Cardiac muscle cell (in vitro differentiated cells and primary cell): ENCODE measurements at regions not wholly inside any gene's neighbourhood (a gene's known extent, or its start where the extent isn't known, plus 50 kb on each side); places are given as distances from the start of the nearest gene placed in this dataset.

Experiments used
- DNase-seq, 2 donors: peaks; one replicate each; pipeline versions ENCODE4 v3.0.0 to v3.0.0-alpha.2; 2010 to 2017; ENCODE audit warnings: low read depth in 1 of 2, low spot score in 1 of 2
- H3K27ac ChIP-seq: fragments of 200-600 bp; sonication (generic); 2 replicates; pipeline ENCODE4 v1.5.1; 2016
- H3K27me3 ChIP-seq: fragments of 200-600 bp; sonication (generic); 2 replicates; pipeline ENCODE4 v1.6.0; 2016; ENCODE audit warnings: control low read depth
- H3K36me3 ChIP-seq: fragments of 200-600 bp; sonication (generic); 2 replicates; pipeline ENCODE4 v1.5.1; 2016; ENCODE audit warnings: control low read depth
- H3K4me1 ChIP-seq: fragments of 200-600 bp; sonication (generic); 2 replicates; pipeline ENCODE4 v1.8.1; 2017; ENCODE audit warnings: low read depth, mild to moderate bottlenecking, mixed run types
- H3K4me3 ChIP-seq: fragments of 200-600 bp; sonication (generic); 2 replicates; pipeline ENCODE4 v1.5.1; 2016; ENCODE audit warnings: mild to moderate bottlenecking
- H3K9me3 ChIP-seq: fragments of 200-600 bp; sonication (generic); 2 replicates; pipeline ENCODE4 v1.5.1; 2017; ENCODE audit warnings: low read depth, mild to moderate bottlenecking, control low read depth
- CTCF ChIP-seq: IDR thresholded peaks from 2 replicates; pipeline ENCODE4 v1.5.1; 2012; ENCODE audit warnings: low read depth, mild to moderate bottlenecking, low read length

GRCh38 chr12:19044891-19045290 lies 84.6 kb upstream of the PLEKHA5 start:
- no peak for TF ChIP-seq CTCF
- Histone ChIP-seq H3K4me3 (no peak overlapping the region), H3K9me3 (no peaks in the 10 kb centered on the region), H3K27me3 (no peaks in the 10 kb centered on the region), H3K36me3 (no peaks in the 10 kb centered on the region), H3K27ac (no peak overlapping the region), H3K4me1 (peaks cover 5% of the 10 kb centered on the region)
- DNase-seq: no peak

GRCh38 chr12:19045426-19045825 lies 84.1 kb upstream of the PLEKHA5 start:
- no peaks in the 10 kb centered on the region for H3K36me3 ChIP-seq
- TF ChIP-seq CTCF: no peak
- no peaks in the 10 kb centered on the region for H3K27me3 ChIP-seq
- no peaks in the 10 kb centered on the region for H3K9me3 ChIP-seq
- no peaks in the 10 kb centered on the region for H3K4me1 ChIP-seq
- DNase-seq: peak in 1 of 2 donors; percentile 70
- H3K27ac ChIP-seq: no peak overlapping the region
- no peak overlapping the region for H3K4me3 ChIP-seq

- no peak for DNase-seq
- no peak overlapping the region for H3K4me3 ChIP-seq
- no peaks in the 10 kb centered on the region for H3K4me1 ChIP-seq
- no peaks in the 10 kb centered on the region for H3K9me3 ChIP-seq
- no peak overlapping the region for H3K27ac ChIP-seq
- H3K36me3 ChIP-seq: no peaks in the 10 kb centered on the region
- no peak for TF ChIP-seq CTCF
- H3K27me3 ChIP-seq: no peaks in the 10 kb centered on the region
Measured at GRCh38 chr12:19048943-19049342, 80.6 kb upstream of the PLEKHA5 start.

- H3K27me3 ChIP-seq: no peaks in the 10 kb centered on the region
- no peak overlapping the region for H3K27ac ChIP-seq
- no peaks in the 10 kb centered on the region for H3K4me1 ChIP-seq
- no peak for DNase-seq
- H3K9me3 ChIP-seq: no peaks in the 10 kb centered on the region
- H3K36me3 ChIP-seq: no peaks in the 10 kb centered on the region
- no peak for TF ChIP-seq CTCF
- H3K4me3 ChIP-seq: no peak overlapping the region
Measured at GRCh38 chr12:19052689-19053088, 76.8 kb upstream of the PLEKHA5 start.

- no peaks in the 10 kb centered on the region for H3K36me3 ChIP-seq
- no peak for DNase-seq
- no peak for TF ChIP-seq CTCF
- H3K4me3 ChIP-seq: no peak overlapping the region
- no peak overlapping the region for H3K27ac ChIP-seq
- no peaks in the 10 kb centered on the region for H3K9me3 ChIP-seq
- no peaks in the 10 kb centered on the region for H3K4me1 ChIP-seq
- no peaks in the 10 kb centered on the region for H3K27me3 ChIP-seq
Measured at GRCh38 chr12:19053218-19053617, 76.3 kb upstream of the PLEKHA5 start.

- no peak for TF ChIP-seq CTCF
- Histone ChIP-seq H3K9me3 (no peaks in the 10 kb centered on the region), H3K4me1 (no peaks in the 10 kb centered on the region), H3K27ac (no peak overlapping the region), H3K27me3 (no peaks in the 10 kb centered on the region), H3K4me3 (no peak overlapping the region), H3K36me3 (no peaks in the 10 kb centered on the region)
- no peak for DNase-seq
Measured at GRCh38 chr12:19054035-19054434, 75.5 kb upstream of the PLEKHA5 start.
